ENCODE measurements at regions not wholly inside any gene's neighbourhood (a gene's known extent, or its start where the extent isn't known, plus 50 kb on each side); places are given as distances from the start of the nearest gene placed in this dataset.

DNA sequence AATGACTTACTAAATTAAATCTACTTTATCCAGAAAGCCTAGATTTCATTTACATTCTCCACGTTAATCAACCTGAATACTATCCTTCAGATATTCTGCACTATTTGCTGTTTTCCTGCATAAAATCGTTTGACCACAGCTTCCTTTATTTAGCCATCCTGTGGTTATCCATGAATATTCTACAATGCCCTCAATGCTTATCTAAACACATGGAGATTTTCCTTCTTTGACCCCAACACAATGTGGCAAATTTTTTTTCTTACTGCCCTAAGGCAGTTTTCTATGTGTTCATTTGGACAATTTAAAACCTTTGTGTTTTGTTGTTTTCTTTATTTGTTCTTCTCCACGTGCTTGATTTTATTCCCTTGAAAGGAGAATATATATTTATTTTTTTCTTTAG, 495.5 kb upstream of the ROBO1 start:
- TF ChIP-seq NFE2L2 (conservative IDR thresholded peaks at IDR 0.05; ENCODE audit: low read length) (no peak), RFX5 (IDR thresholded peaks at IDR 0.05) (no peak), POLR2A (IDR thresholded peaks at IDR 0.05; ENCODE audit: low read length) (no peak), SREBF2 (IDR thresholded peaks at IDR 0.05) (no peak), MAFK (IDR thresholded peaks at IDR 0.05; ENCODE audit: partially characterized antibody) (no peak)
- TF ChIP-seq, protein P1, sequence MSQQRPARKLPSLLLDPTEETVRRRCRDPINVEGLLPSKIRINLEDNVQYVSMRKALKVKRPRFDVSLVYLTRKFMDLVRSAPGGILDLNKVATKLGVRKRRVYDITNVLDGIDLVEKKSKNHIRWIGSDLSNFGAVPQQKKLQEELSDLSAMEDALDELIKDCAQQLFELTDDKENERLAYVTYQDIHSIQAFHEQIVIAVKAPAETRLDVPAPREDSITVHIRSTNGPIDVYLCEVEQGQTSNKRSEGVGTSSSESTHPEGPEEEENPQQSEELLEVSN (IDR thresholded peaks at IDR 0.05; ENCODE audit: borderline replicate concordance, low read depth), result no peak
- TF ChIP-seq, protein P2, sequence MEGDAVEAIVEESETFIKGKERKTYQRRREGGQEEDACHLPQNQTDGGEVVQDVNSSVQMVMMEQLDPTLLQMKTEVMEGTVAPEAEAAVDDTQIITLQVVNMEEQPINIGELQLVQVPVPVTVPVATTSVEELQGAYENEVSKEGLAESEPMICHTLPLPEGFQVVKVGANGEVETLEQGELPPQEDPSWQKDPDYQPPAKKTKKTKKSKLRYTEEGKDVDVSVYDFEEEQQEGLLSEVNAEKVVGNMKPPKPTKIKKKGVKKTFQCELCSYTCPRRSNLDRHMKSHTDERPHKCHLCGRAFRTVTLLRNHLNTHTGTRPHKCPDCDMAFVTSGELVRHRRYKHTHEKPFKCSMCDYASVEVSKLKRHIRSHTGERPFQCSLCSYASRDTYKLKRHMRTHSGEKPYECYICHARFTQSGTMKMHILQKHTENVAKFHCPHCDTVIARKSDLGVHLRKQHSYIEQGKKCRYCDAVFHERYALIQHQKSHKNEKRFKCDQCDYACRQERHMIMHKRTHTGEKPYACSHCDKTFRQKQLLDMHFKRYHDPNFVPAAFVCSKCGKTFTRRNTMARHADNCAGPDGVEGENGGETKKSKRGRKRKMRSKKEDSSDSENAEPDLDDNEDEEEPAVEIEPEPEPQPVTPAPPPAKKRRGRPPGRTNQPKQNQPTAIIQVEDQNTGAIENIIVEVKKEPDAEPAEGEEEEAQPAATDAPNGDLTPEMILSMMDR (IDR thresholded peaks at IDR 0.05), result no peak

All from A549 (cell line).